Breast epithelium (tissue), 3 donors: ENCODE measurements at regions not wholly inside any gene's neighbourhood (a gene's known extent, or its start where the extent isn't known, plus 50 kb on each side); places are given as distances from the start of the nearest gene placed in this dataset.

Source experiments
- POLR2A ChIP-seq: fragments of 450-650 bp; IDR thresholded peaks from one replicate; pipeline ENCODE4 v1.6.1; 2016; ENCODE audit warnings: antibody characterized with exemption, mild to moderate bottlenecking, moderate library complexity
- TF ChIP-seq, protein P1 (sequence below), 3 donors: fragments of 450-650 bp; IDR thresholded peaks; one replicate each; pipeline ENCODE4 v1.5.1; 2016 to 2017; ENCODE audit warnings: antibody characterized with exemption in 3 of 3, mild to moderate bottlenecking in 3 of 3, moderate library complexity in 3 of 3

DNA sequence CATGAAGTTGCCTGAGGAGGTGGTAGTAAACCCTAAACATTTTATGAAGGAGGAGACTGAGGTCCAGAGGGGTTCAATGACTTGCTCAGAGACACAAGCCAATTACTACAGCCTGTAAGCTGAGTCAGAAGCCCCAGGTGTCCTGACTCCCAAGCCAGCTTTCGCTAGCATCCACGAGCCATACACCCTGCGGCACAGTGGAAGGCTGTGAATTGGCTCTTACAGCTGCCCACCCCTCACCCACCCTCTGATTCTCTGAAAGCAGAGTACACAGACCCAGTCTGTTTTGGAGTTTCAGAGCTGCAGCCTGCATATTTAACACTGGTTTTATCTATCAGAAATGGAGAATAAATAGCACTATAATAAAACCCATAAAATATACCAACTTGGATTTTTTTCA is 253.4 kb downstream of the IGSF11 start:
- TF ChIP-seq, protein P1, sequence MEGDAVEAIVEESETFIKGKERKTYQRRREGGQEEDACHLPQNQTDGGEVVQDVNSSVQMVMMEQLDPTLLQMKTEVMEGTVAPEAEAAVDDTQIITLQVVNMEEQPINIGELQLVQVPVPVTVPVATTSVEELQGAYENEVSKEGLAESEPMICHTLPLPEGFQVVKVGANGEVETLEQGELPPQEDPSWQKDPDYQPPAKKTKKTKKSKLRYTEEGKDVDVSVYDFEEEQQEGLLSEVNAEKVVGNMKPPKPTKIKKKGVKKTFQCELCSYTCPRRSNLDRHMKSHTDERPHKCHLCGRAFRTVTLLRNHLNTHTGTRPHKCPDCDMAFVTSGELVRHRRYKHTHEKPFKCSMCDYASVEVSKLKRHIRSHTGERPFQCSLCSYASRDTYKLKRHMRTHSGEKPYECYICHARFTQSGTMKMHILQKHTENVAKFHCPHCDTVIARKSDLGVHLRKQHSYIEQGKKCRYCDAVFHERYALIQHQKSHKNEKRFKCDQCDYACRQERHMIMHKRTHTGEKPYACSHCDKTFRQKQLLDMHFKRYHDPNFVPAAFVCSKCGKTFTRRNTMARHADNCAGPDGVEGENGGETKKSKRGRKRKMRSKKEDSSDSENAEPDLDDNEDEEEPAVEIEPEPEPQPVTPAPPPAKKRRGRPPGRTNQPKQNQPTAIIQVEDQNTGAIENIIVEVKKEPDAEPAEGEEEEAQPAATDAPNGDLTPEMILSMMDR (IDR thresholded peaks at IDR 0.05), result no peak
- no peak for TF ChIP-seq POLR2A
